T-cell (primary cell): ENCODE measurements at regions not wholly inside any gene's neighbourhood (a gene's known extent, or its start where the extent isn't known, plus 50 kb on each side); places are given as distances from the start of the nearest gene placed in this dataset.

Experiments used
- ATAC-seq, 4 experiments: fragments of 200-7000 bp in 3 of 4; fragments of 150-1000 bp in 1 of 4; cut with Tn5 transposase; replicated peaks in 1 of 4; 1 replicate in 3 of 4; 2 replicates in 1 of 4; pipeline ENCODE4 v1.10.0; 2021; ENCODE audit warnings: moderate library complexity in 3 of 4, mild to moderate bottlenecking in 2 of 4, moderate number of reproducible peaks in 1 of 4
- CTCF ChIA-PET, 2 donors: fragments of 300-600 bp; sonication (Branson Sonifier 250); formaldehyde crosslinking; loops; one replicate each; lab custom pipeline; 2022; ENCODE audit warnings: antibody characterized with exemption in 2 of 2; lab: Charles Lee
- POLR2A ChIA-PET, 2 donors: fragments of 300-600 bp; sonication (Branson Sonifier 250); formaldehyde crosslinking; loops; one replicate each; lab custom pipeline; 2022; ENCODE audit warnings: antibody characterized with exemption in 2 of 2; lab: Charles Lee
- DNase-seq, 35 experiments: peaks; one replicate each; pipeline versions ENCODE4 v3.0.0 to v3.0.0-alpha.2; 2013 to 2023
- H3K27ac ChIP-seq: one replicate; pipeline ENCODE4 v1.5.1; 2013; ENCODE audit warnings: low read length
- H3K27me3 ChIP-seq, 2 experiments: replicated peaks in 1 of 2; 1 replicate in 1 of 2; 2 replicates in 1 of 2; pipeline versions ENCODE4 v1.6.1 to v1.7.0; 2013; ENCODE audit warnings: low read length in 1 of 2, mixed read lengths in 1 of 2; ENCODE audit not compliant: control insufficient read depth in 2 of 2, insufficient read depth in 2 of 2; ENCODE audit errors: extremely low read depth in 1 of 2
- H3K36me3 ChIP-seq, 2 donors: 1 replicate in 1 of 2; 2 replicates in 1 of 2; pipeline versions ENCODE4 v1.6.1 to v1.7.0; 2013; ENCODE audit warnings: low read length in 1 of 2; ENCODE audit not compliant: control insufficient read depth in 2 of 2, insufficient read depth in 1 of 2; ENCODE audit errors: extremely low read depth in 1 of 2
- H3K4me1 ChIP-seq, 2 experiments: 1 replicate in 1 of 2; 2 replicates in 1 of 2; pipeline versions ENCODE4 v1.6.1 to v1.7.0; 2013; ENCODE audit warnings: low read length in 2 of 2, mixed read lengths in 1 of 2; ENCODE audit not compliant: insufficient read depth in 2 of 2, control insufficient read depth in 1 of 2; ENCODE audit errors: extremely low read depth in 1 of 2
- H3K4me3 ChIP-seq, 2 donors: 1 replicate in 1 of 2; 2 replicates in 1 of 2; pipeline versions ENCODE4 v1.5.1 to v1.7.0; 2013; ENCODE audit warnings: mild to moderate bottlenecking in 2 of 2, low read length in 1 of 2, moderate library complexity in 1 of 2; ENCODE audit not compliant: control insufficient read depth in 1 of 2; ENCODE audit errors: extremely low read depth in 1 of 2
- H3K9me3 ChIP-seq: 2 replicates; pipeline ENCODE4 v1.7.0; 2013
- H3K27ac Mint-ChIP-seq, 2 donors: one replicate each; pipeline ENCODE4 v1.8.0; 2020 to 2021; ENCODE audit warnings: mild to moderate bottlenecking in 2 of 2, mixed read lengths in 2 of 2
- H3K27me3 Mint-ChIP-seq, 2 donors: one replicate each; pipeline ENCODE4 v1.8.0; 2021 to 2022; ENCODE audit warnings: mixed read lengths in 2 of 2
- H3K36me3 Mint-ChIP-seq: one replicate; pipeline ENCODE4 v1.8.0; 2021; ENCODE audit warnings: mixed read lengths
- H3K4me1 Mint-ChIP-seq, 3 donors: one replicate each; pipeline ENCODE4 v1.8.0; 2020 to 2022; ENCODE audit warnings: mixed read lengths in 3 of 3, mild to moderate bottlenecking in 1 of 3
- H3K4me3 Mint-ChIP-seq, 3 donors: one replicate each; pipeline ENCODE4 v1.8.0; 2020 to 2022; ENCODE audit warnings: mild to moderate bottlenecking in 3 of 3, mixed read lengths in 3 of 3, moderate library complexity in 3 of 3
- H3K9me3 Mint-ChIP-seq, 3 donors: one replicate each; pipeline ENCODE4 v1.8.0; 2020 to 2022; ENCODE audit warnings: mixed read lengths in 3 of 3
- WGBS: methylation state at CpG from one replicate; pipeline ENCODE4 v1.1.5; 2013; ENCODE audit warnings: missing lambda C conversion rate; ENCODE audit not compliant: insufficient coverage; 5-methylcytosine and 5-hydroxymethylcytosine counted together

DNA sequence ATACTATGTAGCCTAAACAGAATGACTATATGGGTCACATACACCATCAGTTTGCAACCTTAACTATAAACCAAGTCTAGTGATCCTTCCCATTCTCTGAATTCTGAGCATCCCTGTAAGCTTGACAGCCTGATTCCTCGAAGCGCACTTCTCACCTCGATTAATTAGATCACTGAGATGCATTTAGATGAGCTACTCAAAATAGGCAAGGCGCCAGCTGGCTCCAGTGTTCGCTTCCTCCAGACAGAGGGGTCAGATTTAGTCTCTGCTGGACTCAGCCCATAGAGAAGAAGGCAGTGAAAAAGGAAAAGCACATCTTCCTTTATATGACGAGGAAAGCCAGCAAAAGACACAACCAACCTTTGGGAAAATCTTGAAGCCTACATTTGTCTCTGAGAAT is 371.5 kb downstream of the MLLT3 start:
- DNase-seq (no peak), ATAC-seq (no peak)
- H3K36me3 ChIP-seq, result no peaks in the 10 kb centered on the region
- H3K9me3 ChIP-seq, result no peaks in the 10 kb centered on the region
- H3K27ac Mint-ChIP-seq, result no peak overlapping the region
- no peaks in the 10 kb centered on the region for H3K27me3 Mint-ChIP-seq
- 100% methylated on average over 3 of the region's 6 CpGs for WGBS
- H3K4me1 Mint-ChIP-seq, result peaks cover 4 to 38% (median 15%) of the 10 kb centered on the region in 3 donors
- ChIA-PET CTCF (interaction anchor here in 1 of 2 donors (0.5 to 0.9 kb wide), 2 partner anchors 81 to 618 kb away, joined by 3 read pairs; no protein-coding TSS in a partner anchor), POLR2A (interaction anchor here in 1 of 2 donors (0.6 kb wide), 1 partner anchor 91 kb away, joined by 3 read pairs; no protein-coding TSS in a partner anchor)
- no peaks in the 10 kb centered on the region for H3K27me3 ChIP-seq
- no peak overlapping the region for H3K4me3 Mint-ChIP-seq
- peaks cover 0 to 6% (median 3%) of the 10 kb centered on the region in 3 donors for H3K9me3 Mint-ChIP-seq
- H3K4me3 ChIP-seq, result no peak overlapping the region
- no peaks in the 10 kb centered on the region for H3K36me3 Mint-ChIP-seq
- peaks cover 0 to 8% of the 10 kb centered on the region in 2 experiments for H3K4me1 ChIP-seq
- H3K27ac ChIP-seq, result no peak overlapping the region

GRCh38 chr9:20244271-20244670 is 378.0 kb downstream of the MLLT3 start:
- POLR2A ChIA-PET, result no interaction called here
- Mint-ChIP-seq H3K4me1 (peaks cover 58 to 79% (median 63%) of the 10 kb centered on the region in 3 donors), H3K27ac (peak overlapping the region; percentile 67 to 87), H3K4me3 (peak overlapping the region in 1 of 3 donors; percentile 75), H3K27me3 (no peaks in the 10 kb centered on the region), H3K9me3 (peaks cover 0 to 6% (median 3%) of the 10 kb centered on the region in 3 donors), H3K36me3 (no peaks in the 10 kb centered on the region)
- CTCF ChIA-PET, result no interaction called here
- H3K4me1 ChIP-seq, result peaks cover 20 to 43% of the 10 kb centered on the region in 2 experiments
- DNase-seq, result no peak
- H3K27me3 ChIP-seq, result no peaks in the 10 kb centered on the region
- no peak overlapping the region for H3K4me3 ChIP-seq
- ATAC-seq, result no peak
- H3K36me3 ChIP-seq, result no peaks in the 10 kb centered on the region
- 94% methylated on average over 5 of the region's 6 CpGs for WGBS
- H3K9me3 ChIP-seq, result no peaks in the 10 kb centered on the region
- no peak overlapping the region for H3K27ac ChIP-seq

GRCh38 chr9:20243841-20244240 is 378.5 kb downstream of the MLLT3 start:
- H3K4me3 Mint-ChIP-seq, result peak overlapping the region in 1 of 3 donors; percentile 75
- Histone ChIP-seq H3K36me3 (no peaks in the 10 kb centered on the region), H3K27me3 (no peaks in the 10 kb centered on the region), H3K27ac (no peak overlapping the region), H3K4me1 (peaks cover 20 to 43% of the 10 kb centered on the region in 2 experiments), H3K9me3 (no peaks in the 10 kb centered on the region), H3K4me3 (no peak overlapping the region)
- no peaks in the 10 kb centered on the region for H3K36me3 Mint-ChIP-seq
- peaks cover 0 to 4% (median 1%) of the 10 kb centered on the region in 3 donors for H3K9me3 Mint-ChIP-seq
- 94% methylated on average over 6 of the region's 6 CpGs for WGBS
- no peaks in the 10 kb centered on the region for H3K27me3 Mint-ChIP-seq
- ChIA-PET POLR2A (no interaction called here), CTCF (no interaction called here)
- no peak for ATAC-seq
- H3K4me1 Mint-ChIP-seq, result peaks cover 58 to 80% (median 63%) of the 10 kb centered on the region in 3 donors
- no peak for DNase-seq
- H3K27ac Mint-ChIP-seq, result peak overlapping the region; percentile 67 to 87

DNA sequence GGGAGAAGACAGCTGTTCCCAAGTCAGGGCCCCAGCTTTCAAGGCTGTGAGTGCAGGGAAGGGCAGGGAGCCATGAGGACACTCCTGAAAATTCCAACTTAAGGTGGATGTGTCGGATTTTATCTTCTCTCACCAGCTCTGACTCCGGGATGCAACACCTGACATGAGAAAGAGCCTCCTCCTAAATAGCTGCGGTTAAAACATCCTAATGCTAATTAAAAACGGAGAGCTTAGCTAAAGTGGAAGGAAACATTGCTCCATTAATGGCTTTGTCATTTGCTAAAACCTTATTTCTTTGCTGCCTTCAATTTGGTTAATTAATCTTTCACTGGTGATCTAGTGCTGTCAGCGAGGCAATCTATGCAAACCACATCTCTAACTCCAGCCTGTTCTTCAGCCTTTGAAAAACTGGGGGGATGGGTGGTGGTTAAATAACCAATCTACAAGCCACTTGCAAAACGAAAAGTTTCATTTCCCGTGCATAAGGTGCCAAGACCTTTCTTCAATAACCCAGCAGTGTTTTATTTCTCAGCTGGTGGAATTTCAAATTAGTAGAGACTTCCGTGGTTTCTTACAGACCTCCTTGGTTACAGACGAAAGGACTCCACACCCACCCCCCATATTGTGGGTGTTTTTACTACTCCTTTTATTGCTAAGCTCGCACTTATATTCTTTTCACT is 379.6 kb downstream of the MLLT3 start:
- DNase-seq (peak in 28 of 35 experiments; percentile 4 to 63 (median 30)), ATAC-seq (peak; percentile 70 to 91 (median 88))
- H3K9me3 Mint-ChIP-seq, result no peaks in the 10 kb centered on the region
- H3K4me1 ChIP-seq, result peaks cover 20 to 43% of the 10 kb centered on the region in 2 experiments
- no peaks in the 10 kb centered on the region for H3K36me3 Mint-ChIP-seq
- peaks cover 59 to 84% (median 63%) of the 10 kb centered on the region in 3 donors for H3K4me1 Mint-ChIP-seq
- no peak overlapping the region for H3K27ac ChIP-seq
- H3K36me3 ChIP-seq, result no peaks in the 10 kb centered on the region
- H3K27me3 ChIP-seq, result no peaks in the 10 kb centered on the region
- CTCF ChIA-PET, result no interaction called here
- H3K27ac Mint-ChIP-seq, result peak overlapping the region; percentile 44 to 87
- peak overlapping the region; percentile 67 to 75 (median 69) for H3K4me3 Mint-ChIP-seq
- H3K9me3 ChIP-seq, result no peaks in the 10 kb centered on the region
- 7% methylated on average over 2 of the region's 10 CpGs for WGBS
- no peaks in the 10 kb centered on the region for H3K27me3 Mint-ChIP-seq
- POLR2A ChIA-PET, result no interaction called here
- H3K4me3 ChIP-seq, result peak overlapping the region; percentile 25 to 52

DNA sequence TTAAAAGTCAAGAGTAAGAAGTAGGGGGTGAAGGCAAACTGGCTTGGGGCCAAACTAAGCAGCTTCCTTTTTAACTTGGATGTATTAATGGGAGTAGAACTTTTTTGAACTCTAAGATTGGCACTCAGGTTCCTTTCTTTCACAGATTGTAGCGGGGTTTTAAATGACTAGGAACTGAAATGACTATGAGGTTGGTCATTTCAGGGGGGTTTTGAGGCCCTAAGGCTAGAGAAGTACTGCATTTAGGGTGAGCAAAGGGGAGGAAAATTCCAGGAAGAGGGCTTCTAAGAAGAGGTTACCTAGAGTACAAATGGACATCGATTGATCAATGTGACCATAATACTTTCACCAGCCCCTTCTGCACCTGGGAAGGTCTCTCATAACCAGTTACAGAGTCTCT is 381.8 kb downstream of the MLLT3 start:
- ChIA-PET POLR2A (no interaction called here), CTCF (no interaction called here)
- ATAC-seq, result no peak
- no peaks in the 10 kb centered on the region for H3K9me3 Mint-ChIP-seq
- no peak for DNase-seq
- H3K36me3 ChIP-seq, result no peaks in the 10 kb centered on the region
- 80% methylated on average over 1 of the region's 2 CpGs for WGBS
- no peak overlapping the region for H3K27ac ChIP-seq
- H3K4me3 Mint-ChIP-seq, result no peak overlapping the region
- peak overlapping the region in 1 of 2 donors; percentile 1 for H3K27ac Mint-ChIP-seq
- no peak overlapping the region for H3K4me3 ChIP-seq
- H3K27me3 ChIP-seq, result no peaks in the 10 kb centered on the region
- H3K4me1 ChIP-seq, result peaks cover 20 to 35% of the 10 kb centered on the region in 2 experiments
- H3K4me1 Mint-ChIP-seq, result peaks cover 62 to 86% (median 62%) of the 10 kb centered on the region in 3 donors
- H3K36me3 Mint-ChIP-seq, result no peaks in the 10 kb centered on the region
- H3K9me3 ChIP-seq, result no peaks in the 10 kb centered on the region
- H3K27me3 Mint-ChIP-seq, result no peaks in the 10 kb centered on the region

GRCh38 chr9:20238921-20239320 is 383.4 kb downstream of the MLLT3 start:
- DNase-seq (no peak), ATAC-seq (no peak)
- Mint-ChIP-seq H3K36me3 (peaks cover 3% of the 10 kb centered on the region), H3K27me3 (no peaks in the 10 kb centered on the region), H3K9me3 (peaks cover 4 to 5% (median 5%) of the 10 kb centered on the region in 3 donors), H3K27ac (no peak overlapping the region), H3K4me1 (peaks cover 50 to 70% (median 51%) of the 10 kb centered on the region in 3 donors), H3K4me3 (no peak overlapping the region)
- Histone ChIP-seq H3K9me3 (no peaks in the 10 kb centered on the region), H3K4me3 (no peak overlapping the region), H3K27me3 (no peaks in the 10 kb centered on the region), H3K27ac (no peak overlapping the region), H3K36me3 (no peaks in the 10 kb centered on the region), H3K4me1 (peaks cover 16 to 23% of the 10 kb centered on the region in 2 experiments)
- 83% methylated on average over 1 of the region's 1 CpG for WGBS
- POLR2A ChIA-PET, result no interaction called here
- CTCF ChIA-PET, result interaction anchor here in 1 of 2 donors (0.6 kb wide), 1 partner anchor 50 kb away, joined by 4 read pairs; no protein-coding TSS in a partner anchor
